SK-MEL-5 (cell line): ENCODE measurements at regions not wholly inside any gene's neighbourhood (a gene's known extent, or its start where the extent isn't known, plus 50 kb on each side); places are given as distances from the start of the nearest gene placed in this dataset.

ENCODE experiments used
- DNase-seq: peaks from one replicate; pipeline ENCODE4 v3.0.0-alpha.2; 2016; ENCODE audit warnings: low read depth, low spot score
- in situ Hi-C: cut with HindIII; loops from 2 replicates; pipeline ENCODE4 v1.10.0; 2016; ENCODE audit warnings: low sequenced_read_pairs, high pct_unique_total_duplicates, low pct_unique_long_range_greater_than_20kb

DNA sequence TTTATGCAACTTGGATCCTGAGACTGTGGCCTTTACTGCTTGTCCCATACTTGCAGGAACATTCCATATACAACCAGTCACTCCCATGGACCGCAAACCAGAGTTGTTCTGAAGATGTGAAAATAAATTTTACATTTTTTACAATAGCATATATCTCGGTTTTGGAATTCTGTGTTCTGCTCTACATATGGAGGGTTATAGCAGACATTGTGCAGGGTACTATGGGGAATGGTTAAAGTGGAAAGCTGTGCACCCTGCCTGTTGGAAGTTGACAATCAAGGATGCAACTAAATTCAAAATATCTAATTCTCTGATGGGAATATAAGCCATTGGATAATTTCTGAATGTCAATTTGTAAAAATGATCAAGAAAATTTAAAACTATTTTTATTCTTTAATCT lies 603.3 kb downstream of the RAB28 start:
- in situ Hi-C loops = no loop called here
- DNase-seq = no peak

DNA sequence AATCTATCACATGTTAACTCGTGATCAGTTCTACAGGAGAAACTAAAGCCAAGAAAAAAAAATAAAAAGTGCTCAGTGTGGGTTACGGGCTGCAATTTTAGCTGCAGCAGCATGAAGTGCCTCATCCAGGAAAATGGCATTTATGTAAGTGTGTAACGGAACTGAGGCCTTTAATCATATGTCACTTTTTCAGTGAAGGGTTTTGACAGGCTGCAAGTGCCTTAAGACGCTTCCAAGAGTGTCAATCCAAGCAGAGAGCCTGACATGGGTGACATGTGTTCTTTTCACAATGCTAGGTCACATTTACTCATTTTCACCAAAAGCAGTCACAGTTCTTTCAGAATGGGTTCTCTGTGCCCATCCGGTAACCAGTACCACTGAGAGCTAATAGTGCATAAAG lies 604.6 kb downstream of the RAB28 start:
- DNase-seq = no peak
- in situ Hi-C loops = no loop called here

DNA sequence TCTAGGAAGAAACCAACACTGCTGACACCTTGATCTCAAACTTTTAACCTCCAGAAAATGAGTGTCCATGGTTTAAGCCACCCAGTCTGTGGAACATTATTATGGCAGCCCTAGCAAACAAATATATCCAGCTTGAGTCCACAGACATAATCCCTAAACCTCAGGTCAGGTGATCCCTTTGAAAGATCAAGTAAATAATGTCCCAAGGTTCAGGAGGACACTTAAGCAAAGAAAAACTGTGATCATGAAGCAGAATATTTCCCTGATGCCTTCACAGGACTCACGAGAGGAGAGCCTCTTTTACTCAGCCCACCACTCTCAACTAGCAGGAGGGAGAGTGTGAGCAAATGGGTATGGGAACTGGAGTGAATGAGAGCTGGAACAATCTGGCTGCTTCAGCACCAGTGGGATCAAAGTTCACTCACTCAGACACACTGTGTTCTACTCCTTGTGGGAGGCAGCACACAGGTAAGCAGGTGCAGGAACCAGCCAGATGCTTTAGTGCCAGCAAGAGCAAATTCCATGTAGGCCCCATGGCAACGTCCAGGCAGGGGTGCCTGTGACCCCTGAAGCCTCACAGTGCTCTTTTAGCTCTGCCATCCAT lies 608.4 kb downstream of the RAB28 start:
- in situ Hi-C loops = no loop called here

DNA sequence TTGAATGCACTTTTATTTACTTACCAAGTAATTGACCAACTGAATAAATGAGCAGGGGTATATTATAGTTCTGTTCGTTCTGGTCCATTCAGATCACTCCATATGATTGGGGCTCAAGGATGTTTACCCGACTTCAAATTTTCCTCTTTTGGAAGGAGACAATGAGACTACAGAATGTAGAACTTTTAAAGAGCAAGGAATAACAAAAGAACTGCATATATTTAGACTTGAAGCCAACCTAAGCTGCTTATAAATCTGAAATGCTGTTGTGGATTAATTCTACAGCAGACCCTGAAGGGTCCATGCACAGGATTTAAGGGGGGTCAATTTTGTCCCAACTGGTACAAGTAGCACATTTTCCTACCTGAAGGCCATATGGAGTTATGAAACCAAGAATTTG lies 610.8 kb downstream of the RAB28 start:
- in situ Hi-C loops = no loop called here
- DNase-seq = no peak

More for the DNA sequence above, 608.4 kb downstream of the RAB28 start:
- no peak for DNase-seq

DNA sequence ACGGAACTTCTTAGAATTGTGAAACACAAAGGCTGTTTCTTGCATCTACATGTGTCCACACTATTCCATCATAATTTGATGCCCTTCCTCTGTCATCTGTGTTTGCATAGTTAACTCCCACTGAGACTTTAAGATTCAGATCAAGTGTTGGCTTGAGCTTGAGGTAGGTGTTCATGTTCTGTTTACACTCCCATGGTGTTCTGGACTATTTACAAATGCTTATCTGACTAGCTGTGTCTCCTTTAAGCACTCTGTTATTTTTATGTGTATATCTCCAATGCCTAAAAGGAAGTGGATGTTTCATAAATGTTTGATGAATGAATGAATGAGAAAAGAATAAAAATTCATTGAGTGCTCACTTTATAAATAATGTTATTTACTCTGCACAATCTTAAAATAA lies 622.7 kb downstream of the RAB28 start:
- in situ Hi-C loops = no loop called here
- DNase-seq = no peak

- in situ Hi-C loops = no loop called here
- DNase-seq = peak; percentile 91
Measured at GRCh38 chr4:12852338-12853307, 631.5 kb downstream of the RAB28 start.

GRCh38 chr4:12846368-12846767 lies 637.8 kb downstream of the RAB28 start:
- in situ Hi-C loops = no loop called here
- DNase-seq = no peak

- in situ Hi-C loops = no loop called here
- DNase-seq = no peak
Measured at GRCh38 chr4:12844141-12844540, 640.0 kb downstream of the RAB28 start.

DNA sequence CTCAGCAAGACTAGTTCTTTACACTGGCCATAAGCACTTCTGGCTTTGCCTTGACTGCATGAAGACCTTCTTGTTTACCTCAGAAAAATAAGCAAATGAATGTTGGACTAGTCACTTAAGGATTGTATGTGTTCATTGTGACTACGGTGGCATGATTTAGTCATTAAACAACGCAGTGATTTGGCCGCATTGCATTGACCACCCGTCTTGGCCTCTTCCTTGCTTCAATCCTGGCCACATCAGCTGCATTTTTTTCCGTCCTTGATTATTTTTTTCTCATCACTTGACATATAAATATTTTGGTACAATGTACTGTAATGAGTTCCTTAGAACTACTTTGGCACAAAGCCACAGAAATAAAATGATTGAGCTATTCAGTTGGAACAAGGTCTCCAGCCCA lies 656.2 kb downstream of the RAB28 start:
- in situ Hi-C loops = no loop called here

GRCh38 chr4:12791536-12791935 lies 692.6 kb downstream of the RAB28 start:
- DNase-seq = peak; percentile 18
- in situ Hi-C loops = no loop called here

More for the DNA sequence above, 656.2 kb downstream of the RAB28 start:
- no peak for DNase-seq

DNA sequence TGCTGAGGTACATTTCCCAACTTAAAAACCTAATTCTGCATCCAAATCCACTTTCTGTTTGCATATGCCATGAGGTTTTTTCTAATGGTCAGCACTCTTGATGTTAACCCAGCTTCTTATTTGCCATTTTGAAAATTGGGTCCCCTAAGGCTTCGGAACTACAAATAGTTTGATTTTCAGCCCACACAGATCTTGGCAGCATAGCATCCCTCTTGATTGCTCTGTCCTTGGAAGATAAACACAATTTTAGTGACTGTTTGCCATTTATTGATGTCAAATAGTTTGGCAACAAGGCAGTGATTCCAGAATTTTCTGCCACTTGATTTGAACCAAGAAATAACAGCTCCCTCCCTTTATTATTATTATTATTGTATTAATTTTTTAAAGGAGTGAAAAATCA lies 696.9 kb downstream of the RAB28 start:
- in situ Hi-C loops = no loop called here
- no peak for DNase-seq

DNA sequence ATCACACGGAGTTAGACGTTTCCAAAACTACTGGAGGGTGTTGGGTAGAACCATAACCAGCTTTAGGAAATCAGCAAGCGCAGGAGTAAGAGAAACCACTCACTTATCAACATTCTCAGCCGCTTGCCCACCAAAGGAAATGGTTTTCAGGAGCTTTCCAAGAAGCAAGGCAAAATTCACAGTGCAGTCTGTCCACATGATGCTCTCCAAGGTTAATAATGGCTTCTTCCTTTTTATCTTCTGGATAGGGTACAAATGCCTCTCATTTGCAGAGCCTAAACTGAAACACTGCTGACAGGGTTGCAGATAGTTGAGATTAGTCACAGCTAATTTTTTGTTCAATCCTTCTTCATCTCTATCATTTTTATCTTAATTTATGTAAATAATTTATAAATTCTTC lies 705.4 kb downstream of the RAB28 start:
- DNase-seq = no peak
- in situ Hi-C loops = no loop called here

DNA sequence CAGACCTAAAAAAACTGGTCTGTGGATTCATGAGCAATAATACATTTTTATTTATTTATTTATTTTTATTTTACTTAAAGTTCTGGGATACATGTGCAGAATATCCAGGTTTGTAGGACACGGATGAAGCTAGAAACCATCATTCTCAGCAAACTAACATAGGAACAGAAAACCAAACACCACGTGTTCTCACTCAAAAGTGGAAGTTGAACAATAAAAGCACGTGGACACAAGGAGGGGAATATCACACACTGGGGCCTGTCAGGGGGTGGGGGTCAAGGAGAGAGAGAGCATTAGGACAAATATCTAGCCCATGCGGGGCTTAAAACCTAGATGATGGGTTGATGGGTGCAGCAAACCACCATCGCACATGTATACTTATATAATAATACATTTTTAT lies 705.9 kb downstream of the RAB28 start:
- in situ Hi-C loops = no loop called here

GRCh38 chr4:12770351-12770750 lies 713.8 kb downstream of the RAB28 start:
- no peak for DNase-seq
- in situ Hi-C loops = no loop called here

More for the DNA sequence above, 705.9 kb downstream of the RAB28 start:
- no peak for DNase-seq

GRCh38 chr4:12761694-12762093 lies 722.4 kb downstream of the RAB28 start:
- in situ Hi-C loops = no loop called here
- DNase-seq = peak; percentile 74

DNA sequence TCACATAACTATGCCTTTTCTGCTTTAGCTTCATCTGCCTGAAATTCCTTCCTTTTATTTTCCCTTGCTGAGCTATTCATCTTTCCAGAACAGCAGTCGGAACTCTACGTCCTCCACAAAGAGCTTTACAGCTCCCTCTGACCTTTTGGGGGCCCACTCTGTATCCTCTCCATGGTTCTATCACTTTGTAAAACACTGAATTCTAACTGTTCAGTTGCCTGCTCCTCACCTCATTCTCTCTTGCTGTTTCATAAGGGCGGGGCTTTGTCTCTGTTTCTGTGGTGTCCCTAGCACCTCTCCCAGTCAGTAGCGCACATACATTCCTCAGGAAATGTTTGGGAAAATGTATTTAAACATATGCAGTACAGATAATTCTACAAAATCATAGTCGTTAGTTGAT lies 737.0 kb downstream of the RAB28 start:
- in situ Hi-C loops = no loop called here
- no peak for DNase-seq

- in situ Hi-C loops = no loop called here
- no peak for DNase-seq
Measured at GRCh38 chr4:12746221-12746620, 737.9 kb downstream of the RAB28 start.

DNA sequence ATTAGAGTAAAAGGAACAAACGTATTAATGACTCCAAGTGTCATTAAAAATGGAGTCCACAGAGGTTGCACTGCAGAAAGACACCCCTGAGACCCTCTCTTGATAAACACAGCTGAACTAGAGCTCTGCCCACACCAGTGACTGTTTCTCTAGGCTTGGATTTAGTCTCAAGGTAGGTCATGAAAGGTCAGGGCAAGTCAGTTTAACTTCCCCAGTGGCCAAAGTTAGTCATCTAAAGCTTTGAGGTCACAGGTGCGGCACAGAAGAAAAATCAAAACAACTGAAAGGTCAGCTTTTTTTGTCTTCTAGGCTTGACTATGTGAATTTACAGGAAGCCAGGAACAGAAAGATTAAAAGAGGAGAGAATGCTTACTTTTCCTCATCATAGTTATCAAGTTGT lies 749.6 kb downstream of the RAB28 start:
- in situ Hi-C loops = no loop called here
- DNase-seq = no peak

DNA sequence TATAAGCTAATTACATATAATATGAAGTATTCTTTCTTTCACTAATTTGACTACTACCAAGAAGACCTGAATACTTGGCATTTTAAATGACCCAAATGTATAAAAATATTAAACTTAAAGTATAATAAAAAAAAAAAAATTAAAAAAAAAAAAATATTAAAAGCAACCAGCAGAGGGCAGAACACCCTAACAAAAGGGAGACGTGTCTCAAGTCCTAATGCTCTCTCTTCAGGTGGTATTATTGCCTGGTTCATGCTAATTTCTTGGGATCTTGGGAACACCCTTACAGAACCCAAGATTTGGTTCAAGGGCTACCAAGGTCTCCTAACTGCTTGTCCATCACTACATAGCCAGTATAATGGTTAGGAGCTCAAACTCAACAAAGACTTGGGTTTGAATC lies 754.8 kb downstream of the RAB28 start:
- in situ Hi-C loops = no loop called here
- peak; percentile 49 for DNase-seq
